ENCODE measurements at regions not wholly inside any gene's neighbourhood (a gene's known extent, or its start where the extent isn't known, plus 50 kb on each side); places are given as distances from the start of the nearest gene placed in this dataset.
"Not testable (repeated sequence)": the region's sequence is repeated elsewhere in the genome, so short reads cannot be mapped to it uniquely, and the experiment has no call there.

- DNase-seq (ENCODE audit: low read depth in 2 of 2), result no peak
These were observed 51.6 kb downstream of the RESF1 start for GRCh38 chr12:32010631-32011336.

GRCh38 chr12:32012249-32012785 lies 53.1 kb downstream of the RESF1 start:
- no peak for DNase-seq (ENCODE audit: low read depth in 2 of 2)

GRCh38 chr12:32015036-32015435 lies 55.8 kb downstream of the RESF1 start:
- no peak for DNase-seq (ENCODE audit: low read depth in 2 of 2)

GRCh38 chr12:32016680-32017482 lies 57.7 kb downstream of the RESF1 start:
- no peak for DNase-seq (ENCODE audit: low read depth in 2 of 2)

- DNase-seq (ENCODE audit: low read depth in 2 of 2), result no peak
These were observed 62.1 kb downstream of the RESF1 start for GRCh38 chr12:32021346-32021773.

- not testable (repeated sequence) for DNase-seq (ENCODE audit: low read depth in 2 of 2)
These were observed 63.2 kb downstream of the RESF1 start for GRCh38 chr12:32022387-32022786.

GRCh38 chr12:32023861-32024260 lies 64.6 kb downstream of the RESF1 start:
- DNase-seq (ENCODE audit: low read depth in 2 of 2), result not testable (repeated sequence)

- DNase-seq (ENCODE audit: low read depth in 2 of 2), result no peak
These were observed 65.8 kb downstream of the RESF1 start for GRCh38 chr12:32024884-32025592.

- peak in 1 of 2 donors; percentile 7 for DNase-seq (ENCODE audit: low read depth in 2 of 2)
These were observed 66.7 kb downstream of the RESF1 start for GRCh38 chr12:32025906-32026305.

- DNase-seq (ENCODE audit: low read depth in 2 of 2), result no peak
These were observed 68.6 kb downstream of the RESF1 start for GRCh38 chr12:32027684-32028365.

- no peak for DNase-seq (ENCODE audit: low read depth in 2 of 2)
These were observed 70.9 kb downstream of the RESF1 start for GRCh38 chr12:32030151-32030550.

- no peak for DNase-seq (ENCODE audit: low read depth in 2 of 2)
These were observed 71.5 kb downstream of the RESF1 start for GRCh38 chr12:32030676-32031075.

GRCh38 chr12:32031109-32031508 lies 71.9 kb downstream of the RESF1 start:
- no peak for DNase-seq (ENCODE audit: low read depth in 2 of 2)

GRCh38 chr12:32032205-32032810 lies 73.1 kb downstream of the RESF1 start:
- DNase-seq (ENCODE audit: low read depth in 2 of 2), result no peak

GRCh38 chr12:32033406-32033805 lies 73.2 kb upstream of the BICD1 start:
- DNase-seq (ENCODE audit: low read depth in 2 of 2), result no peak

GRCh38 chr12:32034045-32034444 lies 72.6 kb upstream of the BICD1 start:
- DNase-seq (ENCODE audit: low read depth in 2 of 2), result no peak

GRCh38 chr12:32036477-32037263 lies 70.0 kb upstream of the BICD1 start:
- no peak for DNase-seq (ENCODE audit: low read depth in 2 of 2)

GRCh38 chr12:32039347-32039746 lies 67.3 kb upstream of the BICD1 start:
- DNase-seq (ENCODE audit: low read depth in 2 of 2), result no peak

- DNase-seq (ENCODE audit: low read depth in 2 of 2), result no peak
These were observed 66.6 kb upstream of the BICD1 start for GRCh38 chr12:32039917-32040575.

All from activated CD8-positive, alpha-beta memory T cell treated with anti-CD3 and anti-CD28 coated beads for 4 hours (primary cell).